ENCODE measurements at regions not wholly inside any gene's neighbourhood (a gene's known extent, or its start where the extent isn't known, plus 50 kb on each side); places are given as distances from the start of the nearest gene placed in this dataset.

GRCh38 chr12:83659321-83659720 is 972.6 kb downstream of the TMTC2 start:
- H3K36me3 Mint-ChIP-seq (ENCODE audit: insufficient read depth, unreplicated experiment), result no peaks in the 10 kb centered on the region
- H3K9me3 Mint-ChIP-seq (ENCODE audit: low read depth, unreplicated experiment), result no peaks in the 10 kb centered on the region
- no peak for DNase-seq
- no peaks in the 10 kb centered on the region for H3K27me3 Mint-ChIP-seq (ENCODE audit: unreplicated experiment)
- no peaks in the 10 kb centered on the region for H3K4me1 Mint-ChIP-seq (ENCODE audit: low read depth, unreplicated experiment)
- CTCF ChIA-PET, result no interaction called here
- no peak overlapping the region for H3K27ac Mint-ChIP-seq (ENCODE audit: unreplicated experiment)
- intact Hi-C loops (cut with micrococcal nuclease; ENCODE audit: unreplicated experiment), result no loop called here
- H3K4me3 Mint-ChIP-seq (ENCODE audit: low read depth, unreplicated experiment), result no peak overlapping the region
- BruUV-seq (replicated peaks), result no TSS peak
- TF ChIP-seq CTCF (IDR thresholded peaks at IDR 0.05; ENCODE audit: unreplicated experiment), result no peak

DNA sequence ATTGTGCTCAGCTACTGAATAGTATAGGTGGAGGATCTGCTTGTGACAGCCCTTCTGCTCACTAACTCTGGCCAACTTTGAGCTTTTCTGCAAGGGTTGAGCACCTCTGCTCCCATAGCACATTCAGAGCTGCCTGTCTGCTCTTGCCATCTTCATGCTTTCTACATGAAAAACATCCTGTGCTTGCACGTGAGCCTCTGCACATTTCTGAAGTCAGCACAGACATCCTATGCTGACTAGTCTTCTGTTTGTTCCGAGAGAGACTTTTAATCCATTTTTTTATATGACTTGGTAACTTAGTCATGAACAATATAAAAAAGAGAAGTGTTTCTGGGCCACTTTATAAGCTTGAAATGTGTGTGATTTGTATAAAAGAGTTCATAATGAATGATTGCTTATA is 969.3 kb downstream of the TMTC2 start:
- no peak for TF ChIP-seq CTCF (IDR thresholded peaks at IDR 0.05; ENCODE audit: unreplicated experiment)
- no peak overlapping the region for H3K4me3 Mint-ChIP-seq (ENCODE audit: low read depth, unreplicated experiment)
- no peaks in the 10 kb centered on the region for H3K36me3 Mint-ChIP-seq (ENCODE audit: insufficient read depth, unreplicated experiment)
- H3K9me3 Mint-ChIP-seq (ENCODE audit: low read depth, unreplicated experiment), result no peaks in the 10 kb centered on the region
- CTCF ChIA-PET, result no interaction called here
- H3K27me3 Mint-ChIP-seq (ENCODE audit: unreplicated experiment), result no peaks in the 10 kb centered on the region
- no TSS peak for BruUV-seq (replicated peaks)
- intact Hi-C loops (cut with micrococcal nuclease; ENCODE audit: unreplicated experiment), result no loop called here
- H3K4me1 Mint-ChIP-seq (ENCODE audit: low read depth, unreplicated experiment), result no peaks in the 10 kb centered on the region
- no peak for DNase-seq
- no peak overlapping the region for H3K27ac Mint-ChIP-seq (ENCODE audit: unreplicated experiment)

DNA sequence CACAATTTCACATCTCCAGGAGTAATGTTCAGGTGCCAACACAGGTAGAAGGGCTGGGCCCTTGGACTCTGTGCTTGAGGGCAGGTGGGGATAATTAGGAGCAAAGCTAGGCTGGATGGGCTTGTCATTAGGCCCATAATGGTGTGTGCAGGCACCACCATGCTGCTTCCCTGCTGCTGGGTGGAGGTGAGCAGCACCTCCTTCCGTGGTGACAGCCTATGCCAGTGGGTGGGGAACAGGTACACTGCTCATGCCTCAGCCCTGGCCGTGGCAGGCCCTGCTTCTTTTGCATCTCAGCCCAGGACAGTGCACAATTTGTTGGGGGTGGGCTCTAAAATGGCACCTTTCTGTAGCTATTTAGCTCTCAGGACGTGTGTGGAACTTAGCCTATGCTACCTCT is 955.5 kb downstream of the TMTC2 start:
- Mint-ChIP-seq H3K27ac (ENCODE audit: unreplicated experiment) (no peak overlapping the region), H3K9me3 (ENCODE audit: low read depth, unreplicated experiment) (no peaks in the 10 kb centered on the region)

GRCh38 chr12:83641789-83642188 is 955.1 kb downstream of the TMTC2 start:
- Mint-ChIP-seq H3K27me3 (ENCODE audit: unreplicated experiment) (no peaks in the 10 kb centered on the region), H3K36me3 (ENCODE audit: insufficient read depth, unreplicated experiment) (no peaks in the 10 kb centered on the region), H3K27ac (ENCODE audit: unreplicated experiment) (no peak overlapping the region), H3K4me3 (ENCODE audit: low read depth, unreplicated experiment) (no peak overlapping the region), H3K4me1 (ENCODE audit: low read depth, unreplicated experiment) (no peaks in the 10 kb centered on the region), H3K9me3 (ENCODE audit: low read depth, unreplicated experiment) (no peaks in the 10 kb centered on the region)
- no TSS peak for BruUV-seq (replicated peaks)
- intact Hi-C loops (cut with micrococcal nuclease; ENCODE audit: unreplicated experiment), result no loop called here
- TF ChIP-seq CTCF (IDR thresholded peaks at IDR 0.05; ENCODE audit: unreplicated experiment), result no peak
- no peak for DNase-seq
- CTCF ChIA-PET, result no interaction called here

More for the DNA sequence above, 955.5 kb downstream of the TMTC2 start:
- intact Hi-C loops (cut with micrococcal nuclease; ENCODE audit: unreplicated experiment), result no loop called here
- no peaks in the 10 kb centered on the region for H3K36me3 Mint-ChIP-seq (ENCODE audit: insufficient read depth, unreplicated experiment)
- no peaks in the 10 kb centered on the region for H3K27me3 Mint-ChIP-seq (ENCODE audit: unreplicated experiment)
- CTCF ChIA-PET, result no interaction called here
- no peaks in the 10 kb centered on the region for H3K4me1 Mint-ChIP-seq (ENCODE audit: low read depth, unreplicated experiment)
- H3K4me3 Mint-ChIP-seq (ENCODE audit: low read depth, unreplicated experiment), result no peak overlapping the region
- DNase-seq, result no peak
- BruUV-seq (replicated peaks), result no TSS peak
- TF ChIP-seq CTCF (IDR thresholded peaks at IDR 0.05; ENCODE audit: unreplicated experiment), result no peak
